RWPE1 (cell line): ENCODE measurements at regions not wholly inside any gene's neighbourhood (a gene's known extent, or its start where the extent isn't known, plus 50 kb on each side); places are given as distances from the start of the nearest gene placed in this dataset.

Source experiments
- CTCF ChIA-PET: fragments of 350-600 bp; sonication (Branson Sonifier 250); formaldehyde crosslinking; extraction: SDS; loops from one replicate; lab custom pipeline; 2021; lab: Yijun Ruan, JAX
- POLR2A ChIA-PET: fragments of 400-600 bp; formaldehyde crosslinking; extraction: SDS; loops from one replicate; lab custom pipeline; 2020; ENCODE audit warnings: antibody characterized with exemption; ENCODE audit not compliant: low non-redundant PET; lab: Yijun Ruan, JAX
- DNase-seq: peaks from one replicate; pipeline ENCODE4 v3.0.0; 2012; ENCODE audit warnings: low spot score
- H3K27ac ChIP-seq: fragments of 450-650 bp; 2 replicates; pipeline ENCODE4 v1.5.1; 2017
- CTCF ChIP-seq: fragments of 450-650 bp; conservative IDR thresholded peaks from 2 replicates; pipeline ENCODE4 v1.5.1; 2017; ENCODE audit warnings: low read depth, mild to moderate bottlenecking

GRCh38 chr5:159792180-159792579 is 124.1 kb upstream of the ADRA1B start:
- DNase-seq: no peak
- TF ChIP-seq CTCF: no peak
- ChIA-PET POLR2A (no interaction called here), CTCF (interaction anchor here (1.1 kb wide), 1 partner anchor 17 kb away, joined by 4 read pairs; no protein-coding TSS in a partner anchor)
- H3K27ac ChIP-seq: no peak overlapping the region

GRCh38 chr5:159797261-159797970 is 118.9 kb upstream of the ADRA1B start:
- no peak for TF ChIP-seq CTCF
- ChIA-PET CTCF (interaction anchor here (1.0 kb wide), 1 partner anchor 23 kb away, joined by 3 read pairs; no protein-coding TSS in a partner anchor), POLR2A (no interaction called here)
- no peak for DNase-seq
- H3K27ac ChIP-seq: no peak overlapping the region

- TF ChIP-seq CTCF: no peak
- H3K27ac ChIP-seq: no peak overlapping the region
- DNase-seq: no peak
- ChIA-PET POLR2A (no interaction called here), CTCF (no interaction called here)
Observed at GRCh38 chr5:159799701-159800100, 116.6 kb upstream of the ADRA1B start.

- DNase-seq: no peak
- no peak for TF ChIP-seq CTCF
- POLR2A ChIA-PET: no interaction called here
- no peak overlapping the region for H3K27ac ChIP-seq
- CTCF ChIA-PET: interaction anchor here (0.6 kb wide), 2 partner anchors 22 to 92 kb away, joined by 3 to 4 read pairs; no protein-coding TSS in a partner anchor
Observed at GRCh38 chr5:159800131-159800840, 116.0 kb upstream of the ADRA1B start.

- no peak for DNase-seq
- H3K27ac ChIP-seq: no peak overlapping the region
- POLR2A ChIA-PET: no interaction called here
- TF ChIP-seq CTCF: no peak
- CTCF ChIA-PET: interaction anchor here (0.8 kb wide), 1 partner anchor 8 kb away, joined by 3 read pairs; no protein-coding TSS in a partner anchor
Observed at GRCh38 chr5:159801303-159801702, 115.0 kb upstream of the ADRA1B start.

- ChIA-PET POLR2A (no interaction called here), CTCF (interaction anchor here (0.6 to 0.7 kb wide), 3 partner anchors 287 to 801 kb away, joined by 3 read pairs; no protein-coding TSS in a partner anchor)
- DNase-seq: no peak
- TF ChIP-seq CTCF: no peak
- no peak overlapping the region for H3K27ac ChIP-seq
Observed at GRCh38 chr5:159802661-159803060, 113.6 kb upstream of the ADRA1B start.
